ENCODE measurements at regions not wholly inside any gene's neighbourhood (a gene's known extent, or its start where the extent isn't known, plus 50 kb on each side); places are given as distances from the start of the nearest gene placed in this dataset.

DNA sequence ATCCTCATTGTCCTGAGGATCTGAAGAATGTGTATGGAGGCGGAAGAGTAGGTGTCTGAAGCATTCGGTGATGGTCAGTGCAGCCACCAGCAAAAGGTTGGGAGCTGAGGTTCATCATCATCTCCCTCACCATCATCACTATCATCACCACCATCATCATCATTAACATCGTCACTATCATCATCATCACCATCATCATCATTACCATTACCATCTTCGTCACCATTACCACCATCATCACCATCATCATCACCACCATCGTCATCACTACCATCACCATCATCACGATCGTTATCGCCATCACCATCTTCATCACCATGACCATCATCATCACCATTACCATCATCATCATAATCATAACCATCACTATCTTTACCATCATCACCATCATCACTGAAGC, 90.8 kb upstream of the TMEM132D start:
- Histone ChIP-seq H2BK120ac (replicated peaks; ENCODE audit: low read depth, low read length) (no peak overlapping the region), H3K79me1 (ENCODE audit: low read depth, low read length) (no peaks in the 10 kb centered on the region), H4K20me1 (replicated peaks in 1 of 2; ENCODE audit: control insufficient read depth in 1 of 2, insufficient read depth in 2 of 2, low read length in 2 of 2) (peaks cover 0 to 3% of the 10 kb centered on the region in 2 experiments), H4K91ac (replicated peaks; ENCODE audit: insufficient read length, low read length) (no peak overlapping the region), H3K4me3 (ENCODE audit: extremely low read depth in 1 of 4, insufficient read depth in 2 of 4, low read depth in 3 of 4, low read length in 4 of 4) (no peak overlapping the region), H3K4me2 (ENCODE audit: insufficient read depth in 1 of 2, low read depth in 2 of 2, low read length in 2 of 2) (no peak overlapping the region), H2AFZ (ENCODE audit: low read length) (no peak overlapping the region), H3K79me2 (ENCODE audit: control insufficient read depth in 1 of 2, insufficient read depth in 2 of 2, low read length in 2 of 2) (no peaks in the 10 kb centered on the region), H3K27ac (ENCODE audit: low read depth, low read length) (no peak overlapping the region), H3K4ac (replicated peaks; ENCODE audit: insufficient read length, low read depth, low read length) (no peak overlapping the region), H4K8ac (ENCODE audit: extremely low read depth, insufficient read depth, low read length) (no peak overlapping the region), H2AK5ac (ENCODE audit: low read depth, low read length) (peak overlapping the region; percentile 99), H3K36me3 (ENCODE audit: control insufficient read depth in 2 of 4, insufficient read depth in 4 of 4, low read length in 3 of 4) (no peaks in the 10 kb centered on the region), H2BK5ac (ENCODE audit: low read depth, low read length) (0 out of 2 replicates have a peak overlapping the region, but pooled peaks have one; percentile 25), H3K4me1 (replicated peaks in 1 of 4; ENCODE audit: control insufficient read depth in 3 of 4, insufficient read depth in 4 of 4, low read length in 3 of 4) (peaks cover 6 to 23% (median 22%) of the 10 kb centered on the region in 4 experiments; a peak in 6 of 7 replicates), H2BK15ac (ENCODE audit: low read length) (no peak overlapping the region; the same call in 1 of the 2 replicates), H3K14ac (ENCODE audit: insufficient read length) (no peak overlapping the region), H3K18ac (ENCODE audit: extremely low read depth, low read length) (no peak overlapping the region), H3K23ac (ENCODE audit: insufficient read length) (no peak overlapping the region), H2BK12ac (ENCODE audit: low read depth, low read length) (peak overlapping the region; percentile 95), H3K23me2 (ENCODE audit: low read depth, low read length) (peaks cover 11% of the 10 kb centered on the region), H2BK20ac (ENCODE audit: low read length) (no peak overlapping the region), H3K9me3 (ENCODE audit: insufficient read depth in 2 of 2, low read depth in 1 of 2, low read length in 1 of 2) (peaks cover 4 to 5% of the 10 kb centered on the region in 2 experiments; a peak in 3 of 4 replicates), H3K56ac (replicated peaks; ENCODE audit: insufficient read length, low read depth, low read length) (no peak overlapping the region), H4K5ac (ENCODE audit: insufficient read length, low read depth, low read length) (no peak overlapping the region), H3K9ac (replicated peaks in 1 of 4; ENCODE audit: extremely low read depth in 1 of 4, low read depth in 3 of 4, low read length in 3 of 4) (no peak overlapping the region; a peak in 1 of 7 replicates), H3K27me3 (replicated peaks in 1 of 4; ENCODE audit: control insufficient read depth in 3 of 4, extremely low read depth in 1 of 4, insufficient read depth in 3 of 4, low read length in 3 of 4) (peaks cover 0 to 5% (median 2%) of the 10 kb centered on the region in 4 experiments; a peak in 2 of 7 replicates)
- ChIA-PET CTCF (ENCODE audit: partially characterized antibody) (interaction anchor here (0.7 to 5.3 kb wide), 3 partner anchors 9 to 19 kb away, joined by 3 to 28 read pairs (median 4); no protein-coding TSS in a partner anchor), POLR2A (ENCODE audit: partially characterized antibody) (no interaction called here)
- no peak for DNase-seq (ENCODE audit: low read depth in 1 of 2, low spot score in 2 of 2)
- WGBS, 2 experiments (ENCODE audit: extremely low coverage in 1 of 2, insufficient coverage in 1 of 2, insufficient read length in 1 of 2, insufficient replicate concordance in 2 of 2, low coverage in 1 of 2, low lambda C conversion rate in 2 of 2, missing lambda C conversion rate in 1 of 2), result 95% methylated on average over 8 of the region's 8 CpGs; no CpG with 5 or more reads in 1 of the 2 experiments
- no peak for TF ChIP-seq POU5F1 (IDR thresholded peaks at IDR 0.05; ENCODE audit: low read depth, low read length)
- TF ChIP-seq MAFK (IDR thresholded peaks at IDR 0.05; ENCODE audit: low read depth, low read length), result no peak
- TF ChIP-seq CREB1 (IDR thresholded peaks at IDR 0.05), result no peak
- no peak for TF ChIP-seq BRCA1 (IDR thresholded peaks at IDR 0.05; ENCODE audit: low read depth, low read length)
- no peak for TF ChIP-seq EZH2 (IDR thresholded peaks at IDR 0.05; ENCODE audit: low read depth, low read length, severe bottlenecking)
- no peak for TF ChIP-seq KDM5A (IDR thresholded peaks at IDR 0.05; ENCODE audit: low read length)
- TF ChIP-seq BACH1 (IDR thresholded peaks at IDR 0.05; ENCODE audit: low read length), result no peak
- no peak for TF ChIP-seq SP2 (IDR thresholded peaks at IDR 0.05; ENCODE audit: low read length)
- no peak for TF ChIP-seq YY1 (IDR thresholded peaks at IDR 0.05; ENCODE audit: low read depth, low read length)
- no peak for TF ChIP-seq CHD2 (IDR thresholded peaks at IDR 0.05; ENCODE audit: low read length)
- TF ChIP-seq ZNF274 (IDR thresholded peaks at IDR 0.05; ENCODE audit: borderline replicate concordance, extremely low read depth, low read length), result no peak
- TF ChIP-seq TBP (IDR thresholded peaks at IDR 0.05; ENCODE audit: low read depth, low read length), result no peak
- TF ChIP-seq TCF12 (IDR thresholded peaks at IDR 0.05; ENCODE audit: low read depth, low read length), result no peak
- FAIRE-seq, result no peak

Data from H1 (cell line).